HepG2 (cell line): ENCODE measurements at regions not wholly inside any gene's neighbourhood (a gene's known extent, or its start where the extent isn't known, plus 50 kb on each side); places are given as distances from the start of the nearest gene placed in this dataset.

ENCODE experiments used
- ATAC-seq: fragments of 200-7000 bp; cut with Tn5 transposase; 3 replicates; pipeline ENCODE4 v1.9.1; 2020; ENCODE audit warnings: mild to moderate bottlenecking, moderate library complexity
- BruUV-seq: library from RNA; stranded (reverse); fragments of 400-500 nt; replicated peaks from 2 replicates; lab custom pipeline; 2021; lab: Mats Ljungman, UMichigan
- CTCF ChIA-PET: fragments of 300-600 bp; formaldehyde crosslinking; extraction: SDS; loops from one replicate; lab custom pipeline; 2021; ENCODE audit warnings: low total read pairs, inconsistent platforms, low intra/inter-chr PET ratio; lab: Yijun Ruan, JAX
- POLR2A ChIA-PET: fragments of 350-600 bp; sonication (Branson Sonifier 250); formaldehyde crosslinking; loops from one replicate; lab custom pipeline; 2020; ENCODE audit warnings: antibody characterized with exemption, inconsistent platforms; lab: Yijun Ruan, JAX
- DNase-seq: peaks from one replicate; pipeline ENCODE4 v3.0.0-alpha.2; 2015; ENCODE audit warnings: low spot score
- FAIRE-seq: peaks from 3 replicates; lab custom pipeline; 2011; peaks lifted over from hg19 to GRCh38; lab: Jason Lieb, UNC
- H2AFZ ChIP-seq: one replicate; pipeline ENCODE4 v1.6.1; 2011; ENCODE audit warnings: low read length, inconsistent platforms
- H3K27ac ChIP-seq: fragments of 300-600 bp; 3 replicates; pipeline ENCODE4 v1.8.0; 2011; ENCODE audit warnings: mixed run types, mild to moderate bottlenecking, mixed read lengths, low read length, inconsistent platforms; ENCODE audit not compliant: insufficient read depth; ENCODE audit errors: extremely low read length
- H3K27me3 ChIP-seq, 2 experiments: fragments of 200-600 bp in 1 of 2; 2 replicates in 1 of 2; 3 replicates in 1 of 2; pipeline versions ENCODE4 v1.6.0 to v1.8.0; 2011; ENCODE audit warnings: low read length in 2 of 2, mild to moderate bottlenecking in 2 of 2, moderate library complexity in 2 of 2, inconsistent platforms in 1 of 2; ENCODE audit not compliant: insufficient read depth in 2 of 2, control insufficient read depth in 1 of 2
- H3K36me3 ChIP-seq, 2 experiments: fragments of 200-600 bp in 1 of 2; replicated peaks in 1 of 2; 2 replicates in 1 of 2; 3 replicates in 1 of 2; pipeline versions ENCODE4 v1.5.1 to v1.8.0; 2011; ENCODE audit warnings: low read length in 2 of 2, inconsistent platforms in 1 of 2; ENCODE audit not compliant: insufficient read depth in 2 of 2, control insufficient read depth in 1 of 2
- H3K4me1 ChIP-seq: 2 replicates; pipeline ENCODE4 v1.5.1; 2012; ENCODE audit warnings: low read length, inconsistent platforms; ENCODE audit not compliant: insufficient read depth
- H3K4me2 ChIP-seq: 2 replicates; pipeline ENCODE4 v1.6.0; 2011; ENCODE audit warnings: low read depth, low read length, inconsistent platforms
- H3K4me3 ChIP-seq, 3 experiments: fragments of 200-600 bp in 1 of 3; sonication (generic), shearing (Covaris generic) in 1 of 3; replicated peaks in 1 of 3; 2 replicates each; pipeline ENCODE4 v1.5.1; 2011 to 2016; ENCODE audit warnings: low read length in 3 of 3, inconsistent platforms in 2 of 3, low read depth in 2 of 3, mild to moderate bottlenecking in 2 of 3, control low read depth in 1 of 3, mixed read lengths in 1 of 3; ENCODE audit not compliant: insufficient read depth in 1 of 3
- H3K79me2 ChIP-seq: one replicate; pipeline ENCODE4 v1.6.1; 2011; ENCODE audit warnings: low read length, inconsistent platforms; ENCODE audit not compliant: insufficient read depth
- H3K9ac ChIP-seq: 2 replicates; pipeline ENCODE4 v1.6.0; 2011; ENCODE audit warnings: mild to moderate bottlenecking, low read depth, low read length, inconsistent platforms; ENCODE audit not compliant: insufficient read depth
- H3K9me3 ChIP-seq: 2 replicates; pipeline ENCODE4 v1.5.1; 2012; ENCODE audit warnings: mild to moderate bottlenecking, low read length
- H4K20me1 ChIP-seq: 2 replicates; pipeline ENCODE4 v1.6.0; 2011; ENCODE audit warnings: inconsistent platforms, mild to moderate bottlenecking, low read length, moderate library complexity; ENCODE audit not compliant: insufficient read depth
- ISX ChIP-seq: sonication (generic); formaldehyde crosslinking; conservative IDR thresholded peaks from 2 replicates; pipeline ENCODE4 v1.5.0; 2020; ENCODE audit warnings: missing genetic modification reagents
- KDM2A ChIP-seq: sonication (generic); formaldehyde crosslinking; IDR thresholded peaks from 2 replicates; pipeline ENCODE4 v1.4.0; 2020; ENCODE audit warnings: low read depth, missing genetic modification reagents, borderline replicate concordance
- NAIF1 ChIP-seq: sonication (generic); formaldehyde crosslinking; IDR thresholded peaks from 2 replicates; pipeline ENCODE4 v1.5.0; 2020; ENCODE audit warnings: mild to moderate bottlenecking, missing genetic modification reagents, borderline replicate concordance
- PBX2 ChIP-seq: IDR thresholded peaks from 2 replicates; pipeline ENCODE4 v1.6.1; 2016; ENCODE audit warnings: control low read depth
- SALL1 ChIP-seq: sonication (generic); formaldehyde crosslinking; IDR thresholded peaks from 2 replicates; pipeline ENCODE4 v1.8.0; 2022; ENCODE audit warnings: mild to moderate bottlenecking, missing genetic modification reagents
- SCMH1 ChIP-seq: sonication (generic); formaldehyde crosslinking; IDR thresholded peaks from 2 replicates; pipeline ENCODE4 v1.9.0; 2021; ENCODE audit warnings: missing genetic modification reagents, mild to moderate bottlenecking, borderline replicate concordance
- ZBTB34 ChIP-seq: sonication (generic); formaldehyde crosslinking; IDR thresholded peaks from 2 replicates; pipeline ENCODE4 v1.8.0; 2022; ENCODE audit warnings: mild to moderate bottlenecking, missing genetic modification reagents
- ZBTB44 ChIP-seq: sonication (generic); formaldehyde crosslinking; IDR thresholded peaks from 2 replicates; pipeline ENCODE4 v1.4.0; 2020; ENCODE audit warnings: missing genetic modification reagents
- ZNF230 ChIP-seq: sonication (generic); formaldehyde crosslinking; IDR thresholded peaks from 2 replicates; pipeline ENCODE4 v1.4.0; 2020; ENCODE audit warnings: mild to moderate bottlenecking, missing genetic modification reagents
- ZSCAN9 ChIP-seq: IDR thresholded peaks from 2 replicates; pipeline ENCODE4 v1.6.1; 2016; ENCODE audit warnings: borderline replicate concordance
- in situ Hi-C: cut with HindIII; loops from 2 replicates; pipeline ENCODE4 v1.10.0; 2017; ENCODE audit warnings: low pct_unique_long_range_greater_than_20kb; ENCODE audit not compliant: extremely low pct_ligation_motif_present
- intact Hi-C: fragments of 100-400 bp; cut with micrococcal nuclease; formaldehyde crosslinking; loops from one replicate; pipeline ENCODE4 v1.10.0; 2022; ENCODE audit not compliant: unreplicated experiment

- DNase-seq = no peak
- CTCF ChIA-PET = interaction anchor here (2.4 kb wide), 1 partner anchor 233 kb away, joined by 14 read pairs; no protein-coding TSS in a partner anchor
- no TSS peak for BruUV-seq
- ATAC-seq = no peak
- in situ Hi-C loops (no loop called here), intact Hi-C loops (no loop called here)
- POLR2A ChIA-PET = no interaction called here
- no peaks in the 10 kb centered on the region for H4K20me1 ChIP-seq
- no peak overlapping the region for H3K9ac ChIP-seq
- H3K79me2 ChIP-seq = no peaks in the 10 kb centered on the region
- H3K9me3 ChIP-seq = no peaks in the 10 kb centered on the region
- H3K4me1 ChIP-seq = no peaks in the 10 kb centered on the region
- no peaks in the 10 kb centered on the region for H3K27me3 ChIP-seq
- no peak overlapping the region for H3K4me3 ChIP-seq
- no peaks in the 10 kb centered on the region for H3K36me3 ChIP-seq
- TF ChIP-seq ZBTB44 (CRISPR knock-in tag) (no peak), ZBTB34 (CRISPR knock-in tag) (no peak), SALL1 (no peak), ZSCAN9 (no peak), NAIF1 (no peak), ZNF230 (no peak), SCMH1 (CRISPR knock-in tag) (no peak), KDM2A (CRISPR knock-in tag) (no peak), ISX (no peak), PBX2 (CRISPR knock-in tag) (no peak)
- no peak overlapping the region for H2AFZ ChIP-seq
- H3K4me2 ChIP-seq = no peak overlapping the region
- H3K27ac ChIP-seq = no peak overlapping the region
- FAIRE-seq = no peak
Measured at GRCh38 chr6:100100776-100101175, 106.8 kb upstream of the MCHR2 start.
